ENCODE measurements at regions not wholly inside any gene's neighbourhood (a gene's known extent, or its start where the extent isn't known, plus 50 kb on each side); places are given as distances from the start of the nearest gene placed in this dataset.

GRCh38 chr9:126151686-126152134, 174.9 kb upstream of the MVB12B start (continued):
- no peak for TF ChIP-seq HSF1 (IDR thresholded peaks at IDR 0.05; ENCODE audit: low read depth, low read length)
- TF ChIP-seq SREBF2 (IDR thresholded peaks at IDR 0.05; ENCODE audit: low read length): no peak
- TF ChIP-seq MLLT1 (IDR thresholded peaks at IDR 0.05): no peak
- TF ChIP-seq E2F8 (IDR thresholded peaks at IDR 0.05; ENCODE audit: low read depth, partially characterized antibody): no peak

GRCh38 chr9:126152622-126153362, 173.8 kb upstream of the MVB12B start:
- ChIA-PET RAD21 (ENCODE audit: unreplicated experiment) (no interaction called here), CTCF (no interaction called here), POLR2A (no interaction called here), SMC1A (ENCODE audit: uncharacterized antibody, unreplicated experiment) (no interaction called here)
- no peaks in the 10 kb centered on the region; a peak in 1 of 4 replicates for H3K27me3 ChIP-seq (replicated peaks in 1 of 2; ENCODE audit: control insufficient read depth in 2 of 2, insufficient read depth in 2 of 2, low read length in 1 of 2)
- FAIRE-seq (no peak), DNase-seq (ENCODE audit: low read depth, low spot score) (no peak), ATAC-seq (no peak)
- in situ Hi-C loops (cut with MboI): no loop called here
- H3K4me2 ChIP-seq (ENCODE audit: control insufficient read depth, insufficient read depth): no peak overlapping the region
- no peaks in the 10 kb centered on the region for H3K9me3 ChIP-seq (replicated peaks; ENCODE audit: control insufficient read depth, insufficient read depth, low read length)
- H4K20me1 ChIP-seq (ENCODE audit: control insufficient read depth, insufficient read depth): no peaks in the 10 kb centered on the region
- no peak overlapping the region for H3K4me3 ChIP-seq
- TF ChIP-seq RCOR1 (conservative IDR thresholded peaks at IDR 0.05; ENCODE audit: low read depth, low read length) (no peak), SPI1 (IDR thresholded peaks at IDR 0.05; ENCODE audit: borderline replicate concordance, insufficient read depth, low read depth, low read length) (no peak), SREBF1 (IDR thresholded peaks at IDR 0.05; ENCODE audit: low read length) (no peak), RUNX3 (IDR thresholded peaks at IDR 0.05; ENCODE audit: low read length) (no peak), IRF5 (IDR thresholded peaks at IDR 0.05; ENCODE audit: borderline replicate concordance) (no peak), CBFB (IDR thresholded peaks at IDR 0.05; ENCODE audit: low read depth) (no peak), SUPT20H (IDR thresholded peaks at IDR 0.05; ENCODE audit: borderline replicate concordance, control insufficient read depth, low read depth, low read length) (no peak), POLR2AphosphoS2 (IDR thresholded peaks at IDR 0.05; ENCODE audit: low read depth, low read length) (no peak), ATF3 (IDR thresholded peaks at IDR 0.05; ENCODE audit: borderline replicate concordance, extremely low read depth, low read depth, low read length) (no peak)
- BruUV-seq (replicated peaks): no TSS peak
- no peak overlapping the region for H3K9ac ChIP-seq (ENCODE audit: control insufficient read depth, insufficient read depth, low read length)
- WGBS (ENCODE audit: insufficient coverage, insufficient replicate concordance, low lambda C conversion rate, missing lambda C conversion rate): 15% methylated on average over 3 of the region's 3 CpGs
- no peaks in the 10 kb centered on the region for H3K36me3 ChIP-seq (ENCODE audit: control insufficient read depth in 2 of 2, insufficient read depth in 2 of 2, low read length in 1 of 2)
- no peaks in the 10 kb centered on the region for H3K79me2 ChIP-seq (ENCODE audit: control insufficient read depth, insufficient read depth, low read length)
- no peak overlapping the region for H2AFZ ChIP-seq (ENCODE audit: control insufficient read depth, low read depth, low read length)
- intact Hi-C loops (cut with micrococcal nuclease; ENCODE audit: unreplicated experiment): no loop called here
- H3K27ac ChIP-seq (ENCODE audit: control insufficient read depth, insufficient read depth): no peak overlapping the region
- H3K4me1 ChIP-seq (ENCODE audit: control insufficient read depth, insufficient read depth, low read length): no peaks in the 10 kb centered on the region

Data from GM12878 (cell line).